SU-DHL-6 (cell line): ENCODE measurements at regions not wholly inside any gene's neighbourhood (a gene's known extent, or its start where the extent isn't known, plus 50 kb on each side); places are given as distances from the start of the nearest gene placed in this dataset.
"Not testable (repeated sequence)": the region's sequence is repeated elsewhere in the genome, so short reads cannot be mapped to it uniquely, and the experiment has no call there.

Source experiments
- H2AFZ ChIP-seq: fragments of 200-600 bp; sonication (generic); 2 replicates; pipeline ENCODE4 v1.6.1; 2014; ENCODE audit warnings: low read depth, mild to moderate bottlenecking, moderate library complexity, mixed read lengths, antibody characterized with exemption, low read length; ENCODE audit not compliant: severe bottlenecking
- H3F3A ChIP-seq: fragments of 200-600 bp; shearing (Covaris generic); 2 replicates; pipeline ENCODE4 v1.6.0; 2016; ENCODE audit warnings: antibody characterized with exemption, mild to moderate bottlenecking; ENCODE audit not compliant: insufficient read depth
- H3K27ac ChIP-seq: fragments of 200-600 bp; sonication (generic); 2 replicates; pipeline ENCODE4 v1.5.1; 2016; ENCODE audit warnings: low read depth, mild to moderate bottlenecking, low read length, moderate library complexity, mixed read lengths
- H3K27me3 ChIP-seq: fragments of 200-600 bp; sonication (generic), shearing (Covaris generic); 2 replicates; pipeline ENCODE4 v1.6.0; 2014; ENCODE audit warnings: mild to moderate bottlenecking, low read length
- H3K36me3 ChIP-seq: fragments of 200-600 bp; sonication (generic); 2 replicates; pipeline ENCODE4 v1.6.1; 2014; ENCODE audit warnings: mild to moderate bottlenecking, low read length, mixed read lengths
- H3K4me2 ChIP-seq: fragments of 300-600, 200-600 bp; shearing (Covaris generic), sonication (generic); 2 replicates; pipeline ENCODE4 v1.6.0; 2014; ENCODE audit warnings: low read length, low read depth, mild to moderate bottlenecking; ENCODE audit not compliant: poor library complexity, severe bottlenecking
- H3K4me3 ChIP-seq: fragments of 200-600 bp; sonication (generic); 2 replicates; pipeline ENCODE4 v1.5.1; 2014; ENCODE audit warnings: antibody characterized with exemption, low read length, mild to moderate bottlenecking, mixed read lengths; ENCODE audit not compliant: insufficient read depth, poor library complexity, severe bottlenecking
- H3K79me2 ChIP-seq: fragments of 200-600 bp; sonication (generic); 2 replicates; pipeline ENCODE4 v1.6.1; 2014; ENCODE audit warnings: mild to moderate bottlenecking, low read length, moderate library complexity; ENCODE audit not compliant: insufficient read depth
- H3K9ac ChIP-seq: fragments of 200-600 bp; sonication (generic); 2 replicates; pipeline ENCODE4 v1.7.0; 2014; ENCODE audit warnings: mild to moderate bottlenecking, low read length
- H3K9me2 ChIP-seq: fragments of 200-600 bp; sonication (generic); replicated peaks from 2 replicates; pipeline ENCODE4 v1.6.1; 2014; ENCODE audit warnings: low read length; ENCODE audit not compliant: insufficient read depth
- H3K9me3 ChIP-seq: fragments of 200-600 bp; sonication (generic); 2 replicates; pipeline ENCODE4 v1.6.1; 2014; ENCODE audit warnings: low read length, mixed read lengths; ENCODE audit not compliant: insufficient read depth
- H4K20me1 ChIP-seq: fragments of 200-600 bp; sonication (generic); 2 replicates; pipeline ENCODE4 v1.6.1; 2014; ENCODE audit warnings: low read depth, mild to moderate bottlenecking, antibody characterized with exemption, low read length, moderate library complexity, mixed read lengths
- EZH2phosphoT487 ChIP-seq: fragments of 200-600 bp; sonication (generic), shearing (Covaris generic); conservative IDR thresholded peaks from 2 replicates; pipeline ENCODE4 v1.6.1; 2018; ENCODE audit warnings: mild to moderate bottlenecking, antibody characterized with exemption, low read length, moderate library complexity, mixed read lengths
- TF ChIP-seq, protein P1 (sequence below): fragments of 200-600 bp; sonication (generic); IDR thresholded peaks from one replicate; pipeline ENCODE4 v1.5.1; 2017; ENCODE audit warnings: antibody characterized with exemption, mild to moderate bottlenecking, low read length, moderate library complexity; ENCODE audit not compliant: insufficient read depth, poor library complexity, severe bottlenecking

DNA sequence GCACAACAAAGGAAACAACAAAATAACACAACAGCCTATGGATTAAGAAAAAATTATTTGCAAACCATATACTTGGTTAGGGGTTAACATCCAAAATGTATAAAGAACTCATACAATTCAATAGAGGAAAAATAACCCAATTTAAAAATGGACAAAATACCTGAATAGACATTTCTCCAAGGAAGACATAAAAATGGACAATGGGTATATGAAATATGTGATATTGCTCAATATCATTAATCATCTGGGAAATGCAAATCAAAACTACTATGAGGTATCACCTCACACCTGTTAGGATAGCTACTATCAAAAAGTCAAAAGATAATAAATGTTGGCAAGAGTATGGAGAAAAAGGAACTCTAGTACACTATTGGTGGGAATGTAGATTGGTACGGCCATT, 71.0 kb upstream of the THRB start:
- no peaks in the 10 kb centered on the region for H3K36me3 ChIP-seq
- no peaks in the 10 kb centered on the region for H3K9me3 ChIP-seq
- H4K20me1 ChIP-seq, result no peaks in the 10 kb centered on the region
- no peak overlapping the region for H3K4me2 ChIP-seq
- H3K27ac ChIP-seq, result no peak overlapping the region
- no peak overlapping the region for H3K4me3 ChIP-seq
- no peaks in the 10 kb centered on the region for H3K79me2 ChIP-seq
- no peak overlapping the region for H2AFZ ChIP-seq
- no peaks in the 10 kb centered on the region for H3F3A ChIP-seq
- H3K27me3 ChIP-seq, result no peaks in the 10 kb centered on the region
- H3K9ac ChIP-seq, result no peak overlapping the region
- H3K9me2 ChIP-seq, result no peaks in the 10 kb centered on the region
- TF ChIP-seq EZH2phosphoT487, result no peak
- TF ChIP-seq, protein P1, sequence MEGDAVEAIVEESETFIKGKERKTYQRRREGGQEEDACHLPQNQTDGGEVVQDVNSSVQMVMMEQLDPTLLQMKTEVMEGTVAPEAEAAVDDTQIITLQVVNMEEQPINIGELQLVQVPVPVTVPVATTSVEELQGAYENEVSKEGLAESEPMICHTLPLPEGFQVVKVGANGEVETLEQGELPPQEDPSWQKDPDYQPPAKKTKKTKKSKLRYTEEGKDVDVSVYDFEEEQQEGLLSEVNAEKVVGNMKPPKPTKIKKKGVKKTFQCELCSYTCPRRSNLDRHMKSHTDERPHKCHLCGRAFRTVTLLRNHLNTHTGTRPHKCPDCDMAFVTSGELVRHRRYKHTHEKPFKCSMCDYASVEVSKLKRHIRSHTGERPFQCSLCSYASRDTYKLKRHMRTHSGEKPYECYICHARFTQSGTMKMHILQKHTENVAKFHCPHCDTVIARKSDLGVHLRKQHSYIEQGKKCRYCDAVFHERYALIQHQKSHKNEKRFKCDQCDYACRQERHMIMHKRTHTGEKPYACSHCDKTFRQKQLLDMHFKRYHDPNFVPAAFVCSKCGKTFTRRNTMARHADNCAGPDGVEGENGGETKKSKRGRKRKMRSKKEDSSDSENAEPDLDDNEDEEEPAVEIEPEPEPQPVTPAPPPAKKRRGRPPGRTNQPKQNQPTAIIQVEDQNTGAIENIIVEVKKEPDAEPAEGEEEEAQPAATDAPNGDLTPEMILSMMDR, result no peak

DNA sequence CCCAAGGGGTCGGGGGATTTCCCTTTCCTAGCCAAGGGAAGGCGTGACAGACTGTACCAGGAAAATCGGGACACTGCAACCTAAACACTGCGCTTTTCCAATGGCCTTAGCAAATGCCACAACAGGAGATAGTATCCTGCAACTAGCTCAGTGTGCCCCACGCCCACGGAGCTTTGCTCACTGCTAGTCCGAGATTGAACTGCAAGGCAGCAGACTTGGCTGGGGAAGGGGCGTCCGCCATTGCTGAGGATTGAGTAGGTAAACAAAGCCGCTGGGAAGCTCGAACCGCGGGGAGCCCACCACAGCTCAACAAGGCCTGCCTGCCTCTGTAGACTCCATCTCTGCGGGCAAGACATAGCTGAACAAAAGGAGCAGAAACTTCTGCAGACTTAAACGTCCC, 72.3 kb upstream of the THRB start:
- Histone ChIP-seq H3K79me2 (no peaks in the 10 kb centered on the region), H4K20me1 (no peaks in the 10 kb centered on the region), H3K4me3 (no peak overlapping the region), H3K27ac (no peak overlapping the region), H3K4me2 (no peak overlapping the region), H3K9me2 (no peaks in the 10 kb centered on the region), H3K36me3 (no peaks in the 10 kb centered on the region), H3F3A (no peaks in the 10 kb centered on the region), H3K27me3 (no peaks in the 10 kb centered on the region), H3K9ac (no peak overlapping the region), H2AFZ (no peak overlapping the region), H3K9me3 (no peaks in the 10 kb centered on the region)
- TF ChIP-seq, protein P1, result no peak

DNA sequence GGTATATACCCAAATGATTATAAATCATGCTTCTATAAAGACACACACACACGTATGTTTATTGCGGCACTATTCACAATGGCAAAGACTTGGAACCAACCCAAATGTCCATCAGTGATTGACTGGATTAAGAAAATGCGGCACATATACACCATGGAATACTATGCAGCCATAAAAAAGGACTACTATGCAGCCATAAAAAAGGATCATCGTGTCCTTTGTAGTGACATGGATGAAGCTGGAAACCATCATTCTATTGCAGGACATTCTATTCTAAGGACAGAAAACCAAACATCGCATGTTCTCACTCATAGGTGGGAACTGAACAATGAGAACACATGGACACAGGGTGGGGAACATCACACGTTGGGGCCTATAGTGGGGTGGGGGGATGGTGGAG, 77.8 kb upstream of the THRB start:
- not testable (repeated sequence) for H4K20me1 ChIP-seq, H3K27me3 ChIP-seq, H3K27ac ChIP-seq, H3K79me2 ChIP-seq, H3K4me3 ChIP-seq, H3K9me2 ChIP-seq, H3K36me3 ChIP-seq, H3K9me3 ChIP-seq, H3K4me2 ChIP-seq, H3K9ac ChIP-seq, H3F3A ChIP-seq, H2AFZ ChIP-seq

DNA sequence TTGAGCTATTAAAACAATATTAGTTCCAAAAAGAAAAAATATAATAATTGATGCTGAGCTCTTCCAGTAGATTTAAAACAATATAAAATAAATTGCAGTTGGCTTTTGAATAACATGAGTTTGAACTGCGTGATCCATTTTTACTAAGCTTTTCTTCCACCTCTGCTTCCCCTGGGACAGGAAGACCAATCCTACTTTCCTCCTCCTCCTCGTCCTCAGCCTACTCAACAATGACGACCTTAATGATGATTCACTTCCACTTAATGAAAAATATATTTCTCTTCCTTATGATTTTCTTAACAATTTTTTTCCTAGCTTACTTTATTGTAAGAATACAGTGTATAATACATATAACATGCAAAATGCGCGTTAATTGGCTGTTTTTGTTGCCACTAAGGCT, 78.9 kb upstream of the THRB start:
- H3K9me2 ChIP-seq, result no peaks in the 10 kb centered on the region
- H2AFZ ChIP-seq, result no peak overlapping the region
- H3K27me3 ChIP-seq, result no peaks in the 10 kb centered on the region
- no peak overlapping the region for H3K4me3 ChIP-seq
- H3K4me2 ChIP-seq, result no peak overlapping the region
- no peaks in the 10 kb centered on the region for H3K9me3 ChIP-seq
- no peaks in the 10 kb centered on the region for H3K36me3 ChIP-seq
- no peak overlapping the region for H3K27ac ChIP-seq
- no peaks in the 10 kb centered on the region for H3F3A ChIP-seq
- TF ChIP-seq EZH2phosphoT487, result no peak
- TF ChIP-seq, protein P1, result no peak
- no peaks in the 10 kb centered on the region for H3K79me2 ChIP-seq
- H3K9ac ChIP-seq, result no peak overlapping the region
- H4K20me1 ChIP-seq, result no peaks in the 10 kb centered on the region
